ENCODE measurements at regions not wholly inside any gene's neighbourhood (a gene's known extent, or its start where the extent isn't known, plus 50 kb on each side); places are given as distances from the start of the nearest gene placed in this dataset.

DNA sequence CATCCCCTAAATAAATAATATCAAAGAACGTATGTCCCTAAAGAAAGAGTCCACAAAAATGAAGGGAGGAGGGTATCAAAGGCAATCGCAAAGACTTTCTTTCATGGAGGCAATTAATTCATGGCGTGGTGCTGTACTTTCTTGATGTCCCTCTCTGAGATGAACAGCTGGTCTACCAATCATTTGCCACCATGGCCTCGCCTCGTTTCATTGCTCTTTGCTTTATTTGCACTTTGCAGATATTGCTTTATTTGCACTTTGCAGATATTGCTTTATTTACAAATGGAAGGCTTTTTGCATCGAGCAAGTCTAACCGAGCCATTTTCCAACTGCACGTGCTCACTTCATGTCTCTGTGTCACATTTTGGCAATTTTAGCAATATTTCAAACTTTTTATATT, 104.0 kb upstream of the PTCH1 start:
- no peak for DNase-seq (ENCODE audit: low spot score)

DNA sequence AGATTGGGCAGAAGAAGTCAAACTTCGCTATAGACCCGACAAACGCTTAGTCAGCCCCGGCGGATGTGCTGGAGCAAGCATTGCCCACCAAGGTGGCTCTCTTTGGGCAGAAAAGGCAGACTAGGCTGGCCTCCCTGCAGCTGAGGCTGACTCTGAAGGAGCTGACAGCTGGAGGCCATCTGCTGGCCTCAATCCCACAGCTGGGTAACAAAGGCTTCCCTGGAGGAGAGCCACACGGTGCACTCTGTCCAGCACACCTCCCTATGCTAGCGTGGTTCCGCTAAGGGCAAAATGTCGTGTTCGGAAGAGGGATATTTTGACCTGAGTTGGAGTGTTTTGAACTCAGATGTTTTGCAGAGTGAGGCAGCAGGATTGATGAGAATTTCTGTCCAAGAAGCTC, 103.5 kb upstream of the PTCH1 start:
- no peak for DNase-seq (ENCODE audit: low spot score)

DNA sequence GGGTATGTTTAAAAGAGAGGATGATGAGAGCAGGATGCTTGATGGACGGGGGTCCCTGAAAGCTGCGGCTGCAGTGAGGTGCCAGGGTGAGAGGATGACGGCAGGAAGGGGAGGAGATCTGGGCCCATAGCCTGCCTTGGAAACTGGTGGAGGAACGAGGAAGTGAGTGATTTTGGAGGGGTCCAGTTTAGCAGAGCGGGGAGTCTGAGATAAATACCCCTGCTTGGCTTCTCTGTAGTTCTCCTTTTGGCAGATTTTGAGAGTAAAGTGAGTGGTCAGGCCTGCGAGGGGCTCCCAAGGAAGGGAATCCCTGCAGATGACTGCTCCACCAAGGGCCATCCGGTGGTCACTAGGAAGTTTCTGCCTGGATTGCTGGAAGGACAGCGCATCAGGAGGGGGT, 98.5 kb upstream of the PTCH1 start:
- no peak for DNase-seq (ENCODE audit: low spot score)

DNA sequence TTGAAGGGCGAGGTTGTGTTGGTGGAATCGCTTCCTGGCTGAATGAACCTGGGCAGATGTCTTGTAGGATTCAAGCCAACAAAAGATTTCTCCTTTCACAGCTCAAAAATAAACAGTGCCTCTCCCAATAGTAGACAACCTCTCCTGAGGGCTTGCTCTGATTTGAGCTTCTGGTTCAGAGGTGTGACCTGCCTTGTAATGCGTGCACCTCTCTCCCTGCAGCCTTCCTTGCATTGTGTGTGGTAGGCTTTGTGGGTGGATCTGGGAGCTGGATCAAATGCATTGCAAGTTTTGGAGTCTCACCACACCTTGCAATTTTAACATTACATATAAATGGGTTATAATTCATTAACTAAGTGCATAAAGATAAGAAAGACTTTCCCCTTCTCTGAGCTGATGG, 96.9 kb upstream of the PTCH1 start:
- no peak for DNase-seq (ENCODE audit: low spot score)

DNA sequence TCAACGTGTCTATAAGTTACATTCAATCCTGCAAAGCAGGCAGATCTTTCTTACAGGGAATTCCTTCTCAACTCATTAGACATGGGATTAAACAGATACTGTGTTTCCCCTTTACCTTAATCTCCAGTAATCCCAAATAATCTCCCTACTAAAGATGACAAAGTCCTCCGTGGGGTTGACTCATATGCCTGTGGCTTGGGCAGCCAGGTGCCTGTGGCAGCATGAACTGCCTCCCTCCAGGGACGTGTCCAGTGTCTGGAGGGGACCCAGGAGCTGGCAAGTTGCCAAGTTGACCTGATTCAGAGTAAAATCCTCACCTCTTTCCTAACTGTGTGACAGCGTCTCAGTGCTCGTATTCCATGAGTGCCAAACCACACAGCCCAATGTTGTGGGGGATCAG, 94.6 kb upstream of the PTCH1 start:
- no peak for DNase-seq (ENCODE audit: low spot score)

DNA sequence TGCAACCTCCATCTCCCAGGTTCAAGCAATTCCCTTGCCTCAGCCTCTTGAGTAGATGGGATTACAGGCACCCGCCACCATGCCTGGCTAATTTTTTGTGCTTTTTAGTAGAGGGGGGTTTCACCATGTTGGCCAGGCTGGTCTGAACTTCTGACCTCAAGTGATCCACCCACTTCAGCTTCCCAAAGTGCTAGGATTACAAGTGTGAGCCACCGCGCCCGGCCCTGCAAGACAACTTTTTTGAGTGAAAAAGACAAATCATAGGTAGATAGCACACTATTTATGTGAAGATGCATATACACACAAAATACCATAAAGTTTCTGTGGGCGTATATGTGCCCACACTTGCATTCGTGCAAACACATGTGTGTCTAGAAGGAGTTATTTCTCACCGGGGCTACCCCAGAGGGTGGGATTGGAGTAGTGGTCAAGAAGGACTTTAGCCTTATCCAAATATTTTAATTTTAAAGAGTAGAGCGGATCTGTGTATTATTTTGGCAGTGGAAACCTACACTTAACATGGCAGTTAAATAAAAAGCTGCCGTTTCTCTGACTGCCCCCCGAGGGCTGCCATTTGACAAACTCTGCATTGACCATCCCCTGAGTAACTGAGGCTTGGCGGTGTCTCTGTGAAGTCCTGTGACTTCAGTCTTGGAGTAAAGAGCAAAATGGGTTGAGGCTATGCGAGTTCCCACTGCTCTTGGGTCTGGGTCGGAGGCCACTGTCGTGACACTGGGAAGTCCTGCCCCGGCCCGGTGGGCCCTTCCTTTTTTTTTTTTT, 93.4 kb upstream of the PTCH1 start:
- DNase-seq (ENCODE audit: low spot score) = no peak

DNA sequence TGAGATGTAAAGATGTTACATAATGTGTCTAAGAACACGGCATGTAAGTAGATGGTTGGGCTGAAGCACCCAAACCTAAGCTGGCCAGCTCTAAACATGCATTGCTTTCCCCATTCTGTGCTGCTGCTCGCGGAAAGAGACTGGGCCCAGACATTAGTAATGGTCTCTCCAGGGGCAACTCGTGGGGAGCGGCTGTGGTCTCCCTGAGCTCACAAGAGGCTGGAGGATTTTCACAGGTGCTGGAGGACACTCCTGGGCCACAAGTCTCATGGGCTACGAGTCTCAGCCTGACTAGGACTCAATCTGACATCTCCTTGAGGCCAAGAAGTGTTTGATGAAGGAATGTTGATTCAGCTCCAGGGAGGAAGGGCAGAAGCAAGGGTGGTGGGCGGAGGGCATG, 92.7 kb upstream of the PTCH1 start:
- DNase-seq (ENCODE audit: low spot score) = no peak

DNA sequence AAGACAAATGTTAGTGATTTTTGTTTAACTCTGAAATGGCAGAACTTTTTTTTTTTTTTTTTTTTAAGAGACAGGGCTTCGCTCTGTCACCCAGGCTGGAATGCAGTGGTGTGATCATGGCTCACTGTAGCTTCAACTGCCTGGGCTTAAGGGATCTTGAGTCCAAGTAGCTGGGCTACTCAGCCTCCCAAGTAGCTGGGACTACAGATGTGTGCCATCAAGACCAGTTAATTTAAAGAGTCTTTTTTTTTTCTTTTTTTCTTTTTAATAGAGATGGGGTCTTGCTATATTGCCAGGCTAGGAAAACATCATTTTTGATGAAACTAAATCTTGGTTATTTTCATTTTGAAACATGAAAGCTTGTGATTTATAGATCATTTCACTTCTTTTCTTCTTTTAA, 91.6 kb upstream of the PTCH1 start:
- DNase-seq (ENCODE audit: low spot score) = no peak

DNA sequence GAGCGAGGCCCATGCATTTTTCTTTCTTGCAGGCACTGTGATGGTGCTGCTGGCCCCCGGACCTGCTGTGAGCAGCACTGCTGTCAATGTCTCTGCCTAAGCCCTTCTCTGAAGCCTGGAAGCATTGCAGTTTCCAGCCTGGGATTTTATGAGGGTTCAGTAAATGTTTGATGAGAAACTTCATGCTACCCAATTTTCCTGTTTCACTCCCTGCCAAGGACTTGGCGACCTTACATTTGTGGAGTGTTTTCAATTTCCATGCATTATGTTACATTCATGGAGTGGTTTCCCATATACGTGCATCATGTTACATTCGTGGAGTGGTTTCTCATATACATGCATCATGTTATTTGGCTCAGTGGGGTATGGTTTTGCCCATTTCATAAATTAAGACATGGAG, 90.7 kb upstream of the PTCH1 start:
- DNase-seq (ENCODE audit: low spot score) = no peak

DNA sequence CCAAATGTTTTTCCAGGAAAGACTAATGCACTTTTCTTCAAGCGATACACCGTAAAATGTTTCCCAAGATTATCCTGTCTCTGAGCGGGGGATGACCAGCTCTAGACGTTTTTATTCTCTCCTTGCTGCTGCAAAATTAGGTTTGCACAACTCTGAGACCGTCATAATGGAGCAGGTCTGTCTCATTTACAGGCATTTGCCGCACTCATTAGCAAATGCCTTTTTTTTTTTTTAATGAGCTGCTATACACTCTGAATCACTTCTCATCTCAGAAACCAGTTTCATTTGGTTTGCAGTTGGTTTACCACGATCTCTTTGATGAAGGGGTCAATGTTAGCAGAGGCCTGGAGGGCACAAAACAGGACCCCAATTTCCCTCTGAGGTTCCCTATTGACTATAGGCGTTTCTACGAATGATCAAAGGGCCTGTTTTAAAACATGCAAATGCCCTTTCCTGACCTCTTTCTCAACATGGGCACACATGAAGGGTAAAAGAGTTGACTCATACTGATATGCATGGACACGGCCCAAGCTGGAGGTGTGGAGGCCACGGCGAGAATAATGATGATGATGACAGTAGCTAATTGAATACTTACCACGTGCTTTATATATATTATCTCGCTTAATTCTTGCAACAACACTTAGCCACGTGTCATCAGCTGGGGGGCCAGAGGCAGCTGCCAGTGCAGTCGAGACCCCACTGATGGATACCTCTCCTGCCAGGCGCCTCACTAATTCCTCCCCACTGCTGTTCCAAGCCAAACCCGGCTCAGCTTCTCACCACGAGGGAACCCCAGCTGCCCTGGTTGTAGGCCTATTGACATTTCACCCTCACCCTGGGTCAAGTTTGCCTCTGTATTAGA, 89.9 kb upstream of the PTCH1 start:
- no peak for DNase-seq (ENCODE audit: low spot score)

DNA sequence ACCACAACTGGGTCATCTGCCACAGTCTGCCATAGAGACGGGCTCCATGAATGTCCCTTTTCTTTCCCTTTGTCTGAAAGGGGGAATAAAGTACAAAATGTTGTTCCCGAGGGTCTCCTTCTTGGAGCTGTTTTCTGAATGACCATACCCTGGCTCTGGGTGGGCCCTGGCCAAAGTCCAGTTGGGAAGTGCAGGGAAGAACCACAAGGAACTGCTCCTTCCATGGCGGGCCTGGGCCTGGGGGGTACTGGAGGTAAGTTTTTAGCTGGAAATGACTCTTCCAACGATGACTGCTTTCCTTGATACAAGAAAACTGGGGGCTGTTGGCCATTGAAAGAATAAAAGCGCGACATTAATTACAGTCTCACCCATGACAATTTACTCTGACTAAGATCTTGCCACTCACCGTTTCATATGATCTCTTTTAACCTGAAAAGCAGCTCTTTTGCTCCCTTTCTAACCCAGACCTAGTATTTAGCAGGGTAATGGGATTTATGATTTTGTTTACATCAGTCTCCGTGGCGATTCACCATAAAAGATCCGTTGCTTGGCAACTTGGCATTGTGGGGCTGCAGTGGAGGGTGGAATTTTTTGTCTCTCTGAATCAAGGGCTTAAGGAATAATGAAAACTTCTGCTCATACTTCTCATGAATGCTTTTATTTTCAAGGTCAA, 89.2 kb upstream of the PTCH1 start:
- DNase-seq (ENCODE audit: low spot score) = no peak

DNA sequence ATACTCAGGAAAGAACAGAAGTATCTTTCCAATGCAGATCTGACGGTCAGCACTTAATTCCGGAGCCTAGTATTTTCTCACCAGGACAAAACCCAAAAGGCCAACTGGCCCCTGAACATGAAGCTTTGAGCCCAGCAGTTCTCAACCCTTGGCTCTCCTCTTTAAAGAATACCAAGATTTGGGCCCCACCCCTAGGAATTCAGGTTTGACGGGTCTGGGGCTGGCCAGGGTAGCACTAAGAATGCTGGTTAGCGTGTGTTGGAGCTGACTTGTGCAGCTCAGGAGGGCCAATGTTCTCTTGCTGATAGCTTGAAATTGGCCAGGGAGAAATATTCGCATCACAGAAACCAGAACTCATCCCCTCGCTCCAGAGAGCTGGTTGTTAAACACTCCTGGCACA, 88.3 kb upstream of the PTCH1 start:
- DNase-seq (ENCODE audit: low spot score) = no peak

DNA sequence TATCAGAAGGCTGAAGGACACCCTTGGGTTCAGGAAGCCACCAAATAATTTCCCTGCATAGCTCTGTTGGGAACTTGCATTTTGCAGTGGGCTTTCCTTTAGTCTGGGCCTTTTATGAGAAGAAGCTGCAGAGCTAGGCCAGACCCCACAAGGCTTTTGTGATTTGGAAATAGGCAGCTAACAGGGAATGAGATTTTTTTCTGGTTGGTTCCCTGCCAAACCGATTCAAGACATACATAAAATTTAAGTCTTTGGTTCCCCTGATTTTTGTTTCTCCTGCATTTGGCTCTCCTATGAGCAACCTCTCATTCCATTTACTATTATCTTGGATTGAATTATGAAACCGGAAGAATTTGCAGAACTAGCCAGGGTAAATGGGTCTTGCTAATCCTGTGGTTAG, 81.5 kb upstream of the PTCH1 start:
- no peak for DNase-seq (ENCODE audit: low spot score)

DNA sequence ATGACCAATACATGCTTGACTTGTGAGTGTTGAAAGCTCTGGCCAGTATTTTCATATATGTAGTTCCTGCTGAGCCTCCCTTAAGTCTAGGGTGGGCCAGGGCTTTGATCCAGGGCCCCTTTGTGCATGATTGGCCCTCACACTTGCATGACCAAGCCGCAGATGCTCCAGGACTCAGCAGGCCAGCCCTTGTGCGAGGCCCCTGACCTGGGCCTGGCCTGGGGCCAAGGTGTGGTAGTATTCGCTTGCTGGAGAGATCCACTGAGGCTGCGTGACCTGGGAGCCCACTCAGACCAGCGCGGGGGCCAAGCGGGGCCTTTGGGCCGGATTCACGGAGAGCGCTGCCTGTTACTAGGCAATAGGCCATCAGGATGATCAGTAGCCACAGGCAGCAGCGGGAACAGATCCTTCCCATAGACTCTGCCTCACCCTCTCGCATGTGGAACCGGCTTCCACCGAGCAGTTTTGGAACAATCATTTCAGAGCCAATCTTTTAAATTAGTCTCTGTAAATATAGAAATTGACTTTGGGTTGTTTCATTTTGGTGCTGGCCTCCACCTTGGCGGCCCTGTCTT, 79.0 kb upstream of the PTCH1 start:
- DNase-seq (ENCODE audit: low spot score) = no peak

DNA sequence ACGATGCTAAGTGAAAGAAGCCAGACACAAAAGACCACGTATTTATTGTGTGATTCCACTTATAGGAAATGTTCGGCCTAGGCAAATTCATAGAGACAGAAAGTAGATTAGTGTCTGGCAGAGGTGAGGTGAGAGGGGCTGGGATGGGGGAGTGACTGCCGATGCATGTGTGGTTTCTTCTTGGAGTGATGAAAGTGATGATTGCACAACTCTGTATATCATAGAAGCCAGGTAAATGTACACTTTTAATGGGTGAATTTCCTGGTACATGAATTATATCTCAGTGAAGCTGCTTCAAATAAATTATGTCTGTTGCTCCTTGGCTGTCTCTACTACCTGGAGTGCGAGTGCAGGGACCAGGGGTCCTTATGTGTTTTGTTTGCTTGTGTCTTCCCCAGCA, 76.2 kb upstream of the PTCH1 start:
- DNase-seq (ENCODE audit: low spot score) = no peak

DNA sequence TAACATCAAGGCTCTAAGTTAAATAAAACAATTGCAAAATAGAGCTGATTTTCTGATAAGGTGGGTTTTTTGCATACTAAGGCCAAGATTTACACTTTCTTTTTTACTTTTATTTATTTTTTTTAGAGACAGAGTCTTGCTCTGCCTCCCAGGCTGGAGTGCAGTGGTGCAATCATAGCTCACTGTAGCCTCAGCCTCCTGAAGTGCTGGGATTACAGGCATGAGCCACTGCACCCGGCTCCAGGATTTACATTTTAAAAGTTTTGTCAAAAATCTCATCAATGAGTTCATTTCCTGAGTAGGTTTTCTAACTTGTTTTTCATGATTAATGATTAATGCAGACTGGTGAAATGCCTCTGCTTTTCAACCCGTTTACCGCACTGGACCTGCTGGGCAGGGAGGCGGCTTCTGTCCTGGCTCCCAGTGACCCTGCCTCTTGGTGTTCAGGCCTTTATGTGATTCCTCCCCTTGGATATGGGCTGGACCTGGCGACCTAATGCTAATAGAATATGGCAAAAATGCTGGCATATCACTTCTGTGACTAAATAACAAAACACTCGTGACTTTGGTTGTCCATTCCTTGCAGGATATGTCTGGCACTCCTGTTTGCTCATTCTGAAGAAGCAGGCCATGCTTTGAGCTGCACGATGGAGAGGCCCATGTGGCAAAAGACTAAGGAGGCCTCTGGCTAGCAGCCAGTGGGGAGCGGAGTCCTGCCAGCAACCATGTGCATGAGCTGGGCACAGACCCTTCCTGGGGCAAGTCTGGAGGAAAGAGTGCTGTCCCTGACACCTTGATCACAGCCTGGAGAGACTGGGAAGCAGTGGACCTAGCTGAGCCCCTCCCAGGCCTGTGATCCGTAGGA, 72.2 kb upstream of the PTCH1 start:
- DNase-seq (ENCODE audit: low spot score) = no peak

DNA sequence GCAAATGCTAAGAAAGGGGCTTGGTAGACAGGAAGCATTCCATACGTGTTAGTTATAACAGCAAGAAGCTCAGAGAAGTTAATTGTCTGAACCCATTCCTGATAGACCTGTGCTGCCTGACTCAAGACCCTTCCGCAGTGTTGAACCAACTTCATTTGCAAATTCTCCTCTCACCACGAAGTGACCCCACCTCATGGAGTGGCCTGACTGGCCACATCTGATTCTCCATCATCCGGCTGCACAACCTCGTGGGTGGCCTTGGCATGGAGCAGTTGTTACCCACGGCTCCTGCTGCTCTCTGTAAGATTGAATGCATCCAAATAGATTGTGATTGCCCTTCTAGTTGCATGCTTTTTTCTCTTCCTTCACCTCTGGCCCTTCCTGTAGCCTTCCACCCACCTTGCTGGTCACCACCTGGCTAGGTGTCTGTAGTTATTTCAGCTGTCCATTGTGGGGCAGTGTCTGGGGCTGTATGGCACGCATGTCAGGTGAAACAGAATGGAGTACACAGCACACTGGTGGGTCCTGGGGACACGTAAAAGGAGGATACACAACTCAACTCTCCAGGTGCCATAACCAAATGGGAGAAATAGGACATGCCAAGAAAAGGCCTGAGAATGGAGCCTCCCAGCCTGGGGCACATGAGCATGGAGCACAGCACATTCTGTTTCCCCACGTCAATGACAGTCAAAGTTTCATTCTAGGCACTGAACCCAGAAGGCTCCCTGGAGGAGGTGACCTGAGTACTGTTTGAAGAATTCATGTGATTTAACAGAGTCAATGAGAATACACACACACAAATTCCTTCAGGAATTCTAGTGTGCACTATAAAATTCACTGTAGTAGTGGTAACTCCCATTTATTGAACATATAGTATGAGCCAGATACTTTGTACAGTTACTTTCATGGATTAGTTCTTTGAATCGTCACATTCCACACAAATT, 70.5 kb upstream of the PTCH1 start:
- DNase-seq (ENCODE audit: low spot score) = no peak

DNA sequence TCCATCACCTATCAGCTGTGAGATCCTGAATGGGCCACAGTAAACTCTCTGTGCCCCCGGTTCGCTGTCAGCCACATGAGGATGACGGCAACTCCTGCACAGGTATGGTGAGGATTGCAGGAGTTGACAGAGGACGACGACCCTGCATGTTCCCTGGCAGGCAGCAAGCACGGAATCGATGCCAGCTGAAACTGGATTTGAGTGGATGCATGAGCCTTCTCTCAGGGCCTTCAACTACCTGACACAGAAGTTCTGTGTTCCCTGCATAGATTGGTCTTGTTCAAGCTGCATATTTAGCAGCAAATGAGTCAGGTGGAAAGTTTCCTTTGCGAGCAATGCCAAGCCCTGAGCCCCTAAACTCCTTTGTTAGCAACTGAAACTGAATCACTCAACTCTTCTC, 69.6 kb upstream of the PTCH1 start:
- no peak for DNase-seq (ENCODE audit: low spot score)

DNA sequence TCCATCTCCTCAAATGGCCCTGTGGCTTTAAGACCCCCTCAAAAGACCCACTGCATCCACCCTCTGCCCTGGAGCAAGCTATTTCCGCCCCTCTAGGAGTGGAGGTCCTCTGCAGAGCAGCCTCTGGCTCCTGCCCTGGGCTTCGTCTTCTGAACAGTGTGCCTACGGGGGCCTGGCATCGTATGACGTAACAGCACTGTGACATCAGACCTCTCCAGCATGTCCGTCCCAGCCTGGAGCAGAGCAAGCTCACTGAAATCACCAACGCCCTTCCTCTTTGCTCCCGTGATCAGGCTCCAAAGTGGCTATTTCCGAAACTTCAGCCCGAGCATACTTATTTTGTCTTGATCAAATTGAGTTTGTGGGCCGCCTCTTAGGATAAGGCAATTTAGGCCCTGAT, 69.1 kb upstream of the PTCH1 start:
- no peak for DNase-seq (ENCODE audit: low spot score)

DNA sequence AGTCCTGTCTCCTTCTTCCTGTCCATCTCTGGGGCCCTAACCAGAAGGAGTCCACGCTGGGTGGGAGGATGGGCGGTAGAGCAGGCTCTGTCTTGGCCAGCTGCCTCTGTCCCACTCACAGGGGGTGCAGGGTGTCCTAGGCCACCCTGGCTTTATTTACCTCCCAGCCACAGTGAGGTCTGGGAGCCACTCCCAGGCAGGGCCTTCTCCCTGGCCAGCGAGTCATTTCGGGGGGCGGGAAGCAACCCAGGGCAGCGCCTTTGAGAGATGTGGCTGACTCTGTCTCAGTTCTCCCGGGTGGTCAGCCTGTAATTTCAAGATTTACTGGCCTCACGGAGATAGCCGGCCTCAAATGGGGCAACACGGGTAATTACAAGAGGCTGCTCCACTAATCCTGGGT, 67.4 kb upstream of the PTCH1 start:
- DNase-seq (ENCODE audit: low spot score) = no peak

DNA sequence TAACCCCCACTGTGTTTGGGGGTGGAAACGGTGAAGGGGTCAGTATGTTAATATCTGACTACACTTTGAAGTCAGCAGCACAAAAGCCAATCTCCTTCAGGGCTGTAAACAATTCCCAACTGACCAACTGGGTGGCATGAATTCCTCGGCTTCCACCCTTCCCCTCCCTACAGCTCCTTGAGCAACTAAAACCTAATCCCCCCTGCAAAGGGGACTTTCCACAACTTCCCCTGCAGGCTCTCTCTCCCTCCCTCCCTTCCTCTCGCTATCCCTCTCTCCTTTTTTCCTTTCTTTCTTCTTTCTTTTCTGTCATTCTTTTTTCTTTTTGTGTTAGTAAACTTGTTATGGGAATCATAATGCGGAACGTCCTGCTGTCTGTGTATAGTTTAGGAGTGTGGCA, 65.1 kb upstream of the PTCH1 start:
- DNase-seq (ENCODE audit: low spot score) = no peak
